GM19240 (cell line): ENCODE measurements at regions not wholly inside any gene's neighbourhood (a gene's known extent, or its start where the extent isn't known, plus 50 kb on each side); places are given as distances from the start of the nearest gene placed in this dataset.
"Not testable (repeated sequence)": the region's sequence is repeated elsewhere in the genome, so short reads cannot be mapped to it uniquely, and the experiment has no call there.

Experiments
- DNase-seq: peaks from one replicate; pipeline ENCODE4 v3.0.0; 2011; ENCODE audit warnings: low spot score; ENCODE audit not compliant: insufficient read length

DNA sequence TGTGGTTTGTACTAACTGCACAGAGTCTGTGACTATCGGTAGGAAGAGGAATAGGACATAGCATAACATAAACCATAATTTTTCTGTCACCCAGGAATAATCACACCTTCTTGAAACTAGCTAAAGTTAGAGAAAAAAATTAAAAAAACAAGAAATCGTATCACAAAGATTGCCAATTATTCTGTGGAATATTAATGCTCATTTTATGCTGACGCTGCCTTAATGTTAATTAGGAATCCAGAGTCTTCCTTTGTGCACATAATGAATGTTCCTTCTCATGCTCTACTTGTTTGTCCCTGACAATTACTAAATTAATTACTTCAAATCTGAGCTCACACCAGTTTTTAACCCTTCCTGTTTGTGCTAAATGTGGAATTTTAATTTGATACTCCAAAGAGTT is 772.7 kb upstream of the EPHA5 start:
- DNase-seq: no peak

DNA sequence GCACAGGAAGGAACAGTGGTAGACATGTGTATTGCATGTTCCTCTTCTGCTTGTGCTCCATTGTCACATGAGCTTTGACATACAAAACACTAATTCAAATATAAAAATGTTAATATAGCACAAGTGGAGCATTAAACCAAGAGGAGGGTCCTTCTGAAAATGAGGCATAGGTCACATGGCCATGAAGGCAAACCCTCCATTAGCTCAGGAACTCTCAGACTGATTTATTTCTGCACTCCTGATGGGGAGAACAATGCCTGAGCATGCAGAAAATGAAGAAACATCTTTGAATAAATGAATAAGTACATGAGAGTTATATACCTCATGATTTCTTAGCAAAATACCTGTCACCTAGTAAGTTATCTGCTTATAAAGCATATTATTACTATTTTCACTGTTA is 769.2 kb upstream of the EPHA5 start:
- DNase-seq: no peak

DNA sequence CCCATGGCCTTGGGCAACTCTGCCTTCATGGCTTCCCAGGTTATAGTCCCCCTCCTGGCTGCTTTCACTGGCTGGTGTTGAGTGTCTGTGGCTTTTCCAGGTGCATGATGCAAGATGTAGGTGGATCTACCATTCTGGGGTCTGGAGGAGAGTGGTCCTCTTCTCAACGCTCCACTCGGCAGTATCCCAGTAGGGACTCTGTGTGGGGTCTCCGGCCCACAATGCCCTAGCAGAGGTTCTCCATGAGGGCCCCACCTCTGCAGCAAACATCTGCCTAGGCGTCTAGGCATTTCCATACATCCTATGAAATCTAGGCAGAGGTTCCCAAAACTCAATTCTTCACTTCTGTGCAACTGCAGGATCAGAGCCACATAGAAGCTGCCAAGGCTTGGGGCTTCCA is 763.4 kb upstream of the EPHA5 start:
- no peak for DNase-seq

DNA sequence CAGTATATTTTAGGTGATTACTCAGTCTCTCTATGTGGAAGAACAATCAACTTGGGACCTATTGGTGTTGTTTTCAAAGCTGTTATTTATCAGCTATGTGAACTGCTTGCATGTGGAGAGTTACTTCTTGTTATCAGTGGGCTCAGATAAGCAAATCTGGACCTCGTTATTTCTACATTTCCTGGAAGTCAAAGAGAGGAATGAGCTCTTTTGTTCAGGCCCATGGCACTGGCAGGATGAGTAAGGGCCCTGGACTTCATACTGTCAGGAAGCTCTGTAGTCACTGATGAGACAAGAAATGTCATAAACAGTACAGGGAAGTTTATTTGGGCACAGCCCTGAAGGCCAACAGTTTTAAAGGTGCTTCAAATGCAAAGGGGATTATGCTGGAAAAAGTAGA is 760.6 kb upstream of the EPHA5 start:
- no peak for DNase-seq

DNA sequence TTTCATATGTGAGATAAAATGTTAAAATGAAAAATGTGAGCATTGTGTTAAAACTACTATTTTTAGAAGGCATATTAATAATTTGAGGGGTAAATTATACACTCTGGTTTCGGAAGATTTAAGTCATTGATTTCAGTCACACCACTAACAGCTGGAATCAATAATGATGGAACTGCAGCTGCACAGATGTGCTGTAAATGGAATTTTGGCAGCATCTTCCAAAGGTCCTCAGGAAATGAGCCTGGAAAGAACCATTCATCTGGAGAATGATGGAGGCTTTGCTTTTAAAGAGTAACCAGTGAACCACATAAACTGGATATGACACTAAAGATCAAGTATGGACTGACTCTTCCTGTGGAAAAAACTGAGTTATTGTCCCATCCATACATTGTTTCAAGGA is 759.0 kb upstream of the EPHA5 start:
- DNase-seq: no peak

DNA sequence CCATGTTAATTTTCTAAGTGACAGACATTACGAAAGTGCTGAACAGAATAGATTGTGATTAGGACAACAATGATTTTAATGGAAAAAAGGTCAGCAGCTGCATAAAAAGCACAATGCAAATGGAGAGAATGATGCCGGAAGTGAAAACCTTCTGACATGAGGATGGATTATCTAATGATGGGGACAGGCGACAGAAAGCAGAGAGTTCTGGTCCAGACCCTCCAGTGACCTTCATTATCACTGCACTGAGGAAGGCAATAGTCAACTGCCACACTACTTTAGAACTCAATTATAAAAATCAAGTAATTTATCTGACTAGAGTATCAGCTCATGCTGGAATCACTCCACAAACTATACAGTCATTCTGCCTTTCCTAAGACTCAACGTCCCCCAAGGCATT is 746.1 kb upstream of the EPHA5 start:
- DNase-seq: no peak

DNA sequence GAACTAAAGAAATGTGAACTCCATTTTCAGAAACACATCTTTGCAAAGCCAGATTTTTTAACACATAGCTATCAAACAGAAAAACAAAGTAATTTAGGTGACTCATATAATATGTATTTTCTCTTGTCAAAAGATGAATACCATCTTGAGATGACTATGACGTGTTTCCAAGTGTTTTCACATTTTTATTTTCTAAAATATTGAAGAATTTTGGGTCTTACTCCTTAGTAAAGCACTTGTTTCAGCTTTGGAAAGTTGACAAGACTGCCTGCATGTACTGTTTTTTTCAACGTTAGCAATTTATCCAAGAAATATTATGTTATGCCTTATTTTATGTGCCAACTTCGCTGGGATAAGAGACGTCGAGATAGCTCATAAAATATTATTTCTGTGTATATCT is 733.9 kb upstream of the EPHA5 start:
- DNase-seq: no peak

DNA sequence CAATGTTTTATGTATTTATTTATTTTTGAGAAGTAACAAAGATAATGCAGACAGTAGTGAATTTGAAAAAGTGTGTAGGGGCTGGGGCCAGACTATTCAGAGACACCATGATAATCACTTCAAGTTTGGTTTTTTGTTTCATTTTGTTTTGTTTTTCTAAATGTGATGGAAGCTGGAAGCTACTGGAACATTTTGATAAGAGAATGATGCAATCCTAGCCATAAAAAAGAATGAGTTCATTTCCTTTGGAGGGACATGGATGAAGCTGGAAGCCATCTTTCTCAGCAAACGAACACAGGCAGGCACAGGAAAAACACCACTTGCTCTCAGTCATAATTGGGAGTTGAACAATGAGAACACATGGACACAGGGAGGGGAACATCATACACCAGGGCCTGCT is 706.6 kb upstream of the EPHA5 start:
- no peak for DNase-seq

DNA sequence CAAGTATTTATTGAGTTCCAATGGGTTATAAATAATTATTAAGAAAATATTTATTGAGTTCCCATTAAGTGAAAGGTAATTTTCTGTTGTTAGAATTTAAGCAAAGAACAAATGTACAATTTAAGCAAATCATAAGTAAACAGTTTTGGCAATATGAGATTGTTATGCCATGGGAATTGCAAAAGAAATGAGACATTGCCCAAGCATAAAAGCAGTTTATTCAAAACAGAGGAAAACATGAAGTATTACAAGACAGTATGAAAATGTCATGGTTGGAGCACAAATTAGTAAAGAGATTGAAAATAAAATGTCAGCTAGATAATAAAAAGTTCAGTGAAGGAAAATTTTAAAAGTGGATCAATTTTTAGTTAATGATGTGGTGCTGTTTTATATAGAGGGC is 706.1 kb upstream of the EPHA5 start:
- DNase-seq: no peak

DNA sequence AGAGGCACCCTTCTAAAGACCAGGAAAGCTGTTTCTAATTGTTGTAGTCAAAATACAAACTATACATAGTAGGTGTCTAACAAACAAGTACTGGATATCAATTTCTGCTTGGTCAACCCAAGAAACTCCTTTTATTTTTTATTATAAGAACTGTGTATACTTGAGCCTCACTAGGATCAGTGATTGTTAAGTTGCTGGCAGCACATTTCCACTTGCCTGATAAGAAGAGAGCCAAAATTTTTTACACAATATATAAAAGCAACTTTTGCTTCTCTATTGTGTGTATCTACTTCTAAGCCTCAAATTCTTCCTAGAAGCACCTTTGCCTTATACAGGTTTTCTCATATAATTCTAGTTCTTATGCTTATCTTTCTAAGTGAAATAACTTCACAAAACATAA is 703.0 kb upstream of the EPHA5 start:
- DNase-seq: no peak

DNA sequence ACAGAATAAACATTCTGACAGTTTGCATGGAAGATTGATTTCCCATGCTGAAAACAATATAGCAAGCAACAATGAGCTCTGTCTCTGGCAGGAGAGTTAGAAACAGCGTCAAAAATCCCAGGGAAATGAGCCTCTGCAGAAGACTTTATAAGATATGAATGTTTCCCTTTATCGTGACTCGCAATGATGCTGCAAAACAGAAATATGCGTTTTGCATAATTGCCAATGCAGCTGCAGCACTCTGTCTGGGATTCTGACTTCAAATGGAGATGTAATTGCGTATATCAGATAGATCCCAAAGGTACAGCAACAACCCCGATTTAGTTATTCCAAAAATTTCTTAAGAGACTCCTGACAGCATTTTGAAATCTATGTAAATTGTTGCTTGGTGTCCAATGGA is 702.4 kb upstream of the EPHA5 start:
- DNase-seq: no peak

DNA sequence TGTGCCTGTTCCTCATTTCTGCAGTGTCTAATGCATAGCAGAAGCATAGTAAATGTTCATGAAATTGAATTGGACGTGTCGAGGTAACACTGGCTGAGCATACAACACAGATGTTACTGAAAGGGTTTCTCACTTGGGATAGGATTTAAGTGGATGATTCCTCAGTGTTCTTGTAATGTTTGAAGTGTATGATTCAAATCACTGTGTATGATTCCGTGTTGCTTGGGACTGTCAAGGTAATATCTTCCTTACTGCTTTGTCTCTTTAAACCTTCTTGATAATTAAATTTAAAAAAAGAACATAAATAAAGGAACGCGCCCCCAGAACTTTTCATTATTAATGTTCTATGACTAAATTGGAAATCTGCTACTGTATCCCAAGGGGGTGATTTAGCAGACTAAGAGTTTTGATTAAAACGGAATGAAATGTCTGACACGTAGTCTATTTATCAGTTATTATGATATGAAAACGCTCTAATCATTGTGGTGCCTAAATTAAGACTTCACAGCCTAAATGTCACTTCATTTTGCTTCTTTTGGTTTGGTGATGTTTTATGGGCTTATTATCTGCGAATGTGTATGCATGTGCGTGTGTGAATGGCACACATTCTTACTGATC is 696.9 kb upstream of the EPHA5 start:
- DNase-seq: no peak

DNA sequence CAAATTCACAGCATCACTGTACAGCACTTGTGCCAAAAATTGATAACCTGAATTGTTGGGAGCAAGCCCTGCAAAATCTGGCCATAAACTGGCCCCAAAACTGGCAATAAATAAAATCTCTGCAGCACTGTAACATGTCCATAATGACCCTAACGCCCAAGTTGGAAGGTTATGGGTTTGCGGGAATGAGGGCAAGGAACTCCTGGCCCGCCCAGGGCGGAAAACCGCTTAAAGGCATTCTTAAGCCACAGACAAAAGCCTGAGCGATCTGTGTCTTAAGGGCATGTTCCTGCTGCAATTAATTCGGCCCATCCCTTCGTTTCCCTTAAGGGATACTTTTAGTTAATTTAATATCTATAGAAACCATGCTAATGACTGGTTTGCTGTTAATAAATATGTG is 690.1 kb upstream of the EPHA5 start:
- not testable (repeated sequence) for DNase-seq

DNA sequence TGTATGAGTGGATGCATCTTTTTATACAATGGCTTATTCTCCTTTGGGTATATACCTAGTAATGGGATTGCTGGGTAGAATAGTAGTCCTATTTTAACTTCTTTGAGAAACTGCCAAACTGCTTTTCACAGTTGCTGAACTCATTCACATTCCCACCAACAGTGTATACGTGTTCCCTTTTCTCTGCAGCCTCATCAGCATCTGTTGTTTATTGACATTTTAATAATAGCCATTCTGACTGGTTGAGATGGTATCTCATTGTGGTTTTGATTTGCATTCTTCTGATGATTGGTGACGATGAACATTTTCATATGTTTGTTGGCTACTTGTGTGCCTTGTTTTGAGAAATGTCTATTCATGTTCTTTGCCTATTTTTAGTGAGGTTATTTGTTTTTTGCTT is 687.0 kb upstream of the EPHA5 start:
- no peak for DNase-seq

DNA sequence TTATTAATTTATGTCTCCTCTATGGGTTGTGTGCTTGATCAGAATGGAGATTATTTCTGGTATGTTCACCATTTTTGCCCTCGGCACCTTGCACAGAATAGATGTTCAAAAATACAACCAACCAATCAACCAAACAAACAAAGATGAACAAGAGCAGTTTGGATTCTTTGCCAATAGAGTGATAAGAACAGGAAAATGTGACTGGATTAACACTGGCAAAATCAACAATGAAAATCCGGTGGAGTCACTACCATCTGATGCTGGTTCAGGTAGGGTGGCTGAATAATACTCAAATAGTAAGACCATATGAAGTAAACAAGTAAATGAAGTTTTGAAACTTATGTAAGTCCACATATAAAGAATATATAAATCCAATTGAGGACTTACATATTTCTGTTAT is 685.0 kb upstream of the EPHA5 start:
- no peak for DNase-seq

DNA sequence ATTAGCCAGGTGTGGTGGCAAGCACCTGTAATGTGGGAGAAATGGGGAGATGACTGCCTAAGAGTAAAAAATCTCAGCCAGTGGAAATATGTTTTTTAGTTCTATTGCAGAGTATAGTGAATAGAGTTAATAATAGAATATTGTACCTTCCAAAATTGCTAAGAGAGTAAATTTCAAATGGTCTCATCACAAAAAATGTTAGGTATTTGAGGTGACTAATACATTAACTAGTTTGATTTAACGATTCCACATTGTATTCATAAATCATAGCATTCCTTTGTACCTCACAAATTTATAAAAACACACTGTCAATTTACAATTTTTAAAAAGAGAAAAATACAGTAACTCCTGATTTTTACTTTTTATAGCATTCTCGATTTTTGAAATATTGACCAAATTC is 681.5 kb upstream of the EPHA5 start:
- DNase-seq: no peak

DNA sequence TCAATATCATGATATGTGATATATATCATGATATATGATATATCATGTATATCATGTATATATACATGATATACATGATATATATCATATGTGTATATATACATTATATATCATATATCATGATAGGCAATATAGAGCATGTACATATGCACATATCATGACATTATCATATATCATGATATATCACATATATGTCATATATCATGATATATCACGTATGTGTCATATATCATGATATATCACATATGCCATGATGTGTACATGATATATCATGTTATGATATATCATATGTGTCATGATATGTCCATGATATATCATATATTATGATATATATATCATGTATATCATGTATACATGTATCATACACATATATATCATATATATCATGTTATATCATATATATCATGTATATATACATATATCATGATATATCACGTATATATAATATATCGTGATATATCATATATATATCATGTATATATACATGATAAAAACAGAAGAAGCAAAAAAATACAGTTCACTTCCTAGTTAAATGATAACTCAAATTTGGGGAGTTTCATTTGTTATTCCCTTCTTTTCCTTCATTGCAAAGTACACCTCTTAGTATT is 670.1 kb upstream of the EPHA5 start:
- DNase-seq: no peak

DNA sequence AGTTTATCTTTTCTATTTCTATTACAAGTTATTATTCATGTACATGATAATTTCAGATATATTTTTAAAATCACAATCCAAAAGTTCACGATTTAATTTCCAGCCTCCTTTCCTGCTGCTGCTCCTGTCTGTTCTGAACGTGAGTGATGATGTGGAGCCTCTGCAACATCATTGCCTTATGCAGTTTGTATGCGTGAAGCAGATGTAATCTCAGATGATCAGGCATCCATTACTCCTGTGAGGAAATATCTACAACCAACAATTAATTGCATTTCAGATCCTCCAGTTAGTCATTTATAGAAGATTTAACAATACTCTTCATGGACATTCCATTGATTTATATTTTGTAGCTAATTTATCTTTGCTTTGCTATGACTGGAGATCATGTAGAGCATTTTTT is 668.7 kb upstream of the EPHA5 start:
- DNase-seq: no peak

DNA sequence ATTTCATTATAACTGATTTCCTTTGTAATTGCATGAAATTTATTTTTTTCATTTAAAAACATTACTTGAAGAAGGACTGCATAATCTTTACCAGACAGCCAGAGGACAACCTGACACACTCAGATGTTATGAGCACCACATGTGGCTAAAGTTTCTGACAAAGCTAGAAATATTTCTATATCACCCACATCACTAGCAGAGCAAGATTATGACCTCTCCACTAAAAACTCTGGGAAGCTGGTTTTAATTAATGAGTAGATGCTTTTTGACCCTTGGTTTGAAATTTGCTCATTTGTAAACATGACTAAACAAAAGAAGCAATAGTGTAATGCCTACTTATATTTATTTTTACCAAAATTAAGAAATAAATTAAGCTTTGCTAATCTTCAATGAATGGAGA is 661.5 kb upstream of the EPHA5 start:
- no peak for DNase-seq

DNA sequence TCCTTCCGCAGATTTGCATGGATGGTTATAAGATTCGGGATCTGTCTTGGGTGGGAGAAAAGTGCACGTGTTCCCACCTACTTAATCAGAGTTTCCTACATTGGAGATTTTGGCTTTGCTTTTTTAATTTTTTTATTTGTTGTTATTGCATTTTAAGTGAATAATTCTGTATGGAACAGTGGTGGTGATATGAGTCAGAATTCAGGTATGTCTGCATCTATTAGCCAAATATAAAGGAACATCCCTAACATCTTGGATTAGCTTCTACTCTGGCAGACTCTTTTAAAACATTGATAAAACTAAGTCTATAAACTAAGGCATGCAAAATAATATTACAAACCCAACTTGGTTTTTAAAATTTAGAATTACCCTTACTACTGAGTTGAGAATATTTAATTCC is 659.8 kb upstream of the EPHA5 start:
- no peak for DNase-seq

DNA sequence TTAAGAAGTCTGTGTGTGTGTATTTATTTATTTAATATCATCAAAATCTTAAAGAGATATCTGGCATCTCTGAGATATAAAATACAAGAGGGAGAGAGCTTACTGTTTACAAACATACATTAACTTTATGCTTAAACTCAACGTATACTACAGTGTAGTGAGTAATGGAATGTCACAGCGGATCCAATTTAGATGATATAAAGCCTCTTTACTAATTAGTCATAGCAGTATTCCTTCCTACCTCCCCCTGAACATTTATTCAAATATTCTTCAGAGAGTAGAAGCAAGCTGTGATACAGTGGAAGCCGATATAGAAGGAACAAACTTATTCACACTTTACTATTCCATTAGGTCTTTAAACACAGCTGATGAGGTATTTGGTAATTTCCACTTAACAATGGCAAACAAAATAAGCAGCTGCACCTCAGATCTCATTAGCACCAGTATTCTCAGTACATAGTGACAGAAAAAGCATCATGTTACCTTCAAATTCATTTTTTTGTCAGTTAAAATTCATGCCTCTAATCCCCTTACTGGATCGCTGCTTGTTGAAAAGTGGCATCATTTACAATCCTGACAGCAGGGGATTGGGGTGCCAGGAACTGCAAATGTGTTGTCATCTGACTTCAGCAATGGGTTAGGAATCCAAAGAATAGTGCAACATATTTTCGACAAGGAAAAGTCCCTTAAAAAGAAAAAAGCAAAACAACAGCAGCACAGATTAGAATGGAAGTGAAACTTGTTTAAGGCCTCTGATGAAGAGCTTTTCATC is 658.7 kb upstream of the EPHA5 start:
- no peak for DNase-seq

DNA sequence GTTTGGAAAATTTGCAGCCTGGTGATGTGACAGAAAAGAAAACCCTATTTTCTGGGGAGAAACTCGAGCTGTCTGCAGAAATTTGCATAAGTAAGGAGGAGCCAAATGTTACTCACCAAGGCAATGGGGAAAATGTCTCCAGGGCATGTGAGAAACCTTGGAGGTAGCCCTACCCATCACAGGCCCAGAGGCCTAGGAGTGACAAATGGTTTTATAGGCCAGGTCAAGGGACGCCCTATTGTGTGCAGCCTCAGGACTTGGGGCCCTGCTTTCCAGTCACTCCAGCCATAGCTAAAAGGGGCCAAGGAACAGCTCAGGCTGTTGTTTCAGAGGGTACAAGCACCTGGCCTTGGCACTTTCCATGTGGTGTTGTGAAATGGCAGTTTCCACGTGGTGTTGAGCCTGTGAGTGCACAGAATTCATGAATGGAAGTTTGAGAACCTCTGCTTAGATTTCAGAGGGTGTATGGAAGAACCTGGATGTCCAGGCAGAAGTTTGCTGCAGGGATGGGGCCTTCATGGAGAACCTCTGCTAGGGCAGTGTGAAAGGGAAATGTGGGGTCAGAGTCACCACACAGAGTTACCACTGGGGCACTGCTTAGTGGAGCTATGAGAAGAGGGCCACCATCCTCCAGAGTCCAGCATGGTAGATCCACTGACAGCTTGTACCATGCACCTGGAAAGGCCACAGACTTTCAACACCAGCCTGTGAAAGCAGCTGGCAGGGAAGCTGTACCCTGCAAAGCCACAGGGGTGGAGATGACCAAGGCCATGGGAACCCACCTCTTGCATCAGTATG is 637.6 kb upstream of the EPHA5 start:
- no peak for DNase-seq
